Activated CD8-positive, alpha-beta memory T cell treated with anti-CD3 and anti-CD28 coated beads for 1 hour (primary cell): ENCODE measurements at regions not wholly inside any gene's neighbourhood (a gene's known extent, or its start where the extent isn't known, plus 50 kb on each side); places are given as distances from the start of the nearest gene placed in this dataset.
"Not testable (repeated sequence)": the region's sequence is repeated elsewhere in the genome, so short reads cannot be mapped to it uniquely, and the experiment has no call there.

Experiments used
- DNase-seq, 2 donors: peaks; one replicate each; pipeline ENCODE4 v3.0.0-alpha.2; 2020; ENCODE audit warnings: low read depth in 1 of 2; ENCODE audit errors: extremely low read depth in 1 of 2

GRCh38 chr5:42868417-42868816 is 56.7 kb upstream of the SELENOP start:
- not testable (repeated sequence) for DNase-seq

GRCh38 chr5:42864749-42865148 is 53.1 kb upstream of the SELENOP start:
- DNase-seq, result not testable (repeated sequence)
